AG10803 (cell line): ENCODE measurements at regions not wholly inside any gene's neighbourhood (a gene's known extent, or its start where the extent isn't known, plus 50 kb on each side); places are given as distances from the start of the nearest gene placed in this dataset.
"Not testable (repeated sequence)": the region's sequence is repeated elsewhere in the genome, so short reads cannot be mapped to it uniquely, and the experiment has no call there.

Experiments
- DNase-seq: peaks from one replicate; pipeline ENCODE4 v3.0.0; 2010; ENCODE audit warnings: low read depth
- H3K4me3 ChIP-seq: 2 replicates; pipeline ENCODE4 v1.5.1; 2011; ENCODE audit warnings: mild to moderate bottlenecking, low read length, control low read depth
- CTCF ChIP-seq: conservative IDR thresholded peaks from 2 replicates; pipeline ENCODE4 v1.5.1; 2011; ENCODE audit warnings: mild to moderate bottlenecking, low read length, control low read depth, inconsistent platforms

GRCh38 chr4:26008737-26009136 lies 94.7 kb downstream of the SMIM20 start:
- H3K4me3 ChIP-seq, result no peak overlapping the region
- no peak for DNase-seq
- no peak for TF ChIP-seq CTCF

GRCh38 chr4:26009502-26009901 lies 95.5 kb downstream of the SMIM20 start:
- no peak for DNase-seq
- no peak overlapping the region for H3K4me3 ChIP-seq
- TF ChIP-seq CTCF, result no peak

GRCh38 chr4:26010304-26010703 lies 96.3 kb downstream of the SMIM20 start:
- TF ChIP-seq CTCF, result no peak
- DNase-seq, result no peak
- H3K4me3 ChIP-seq, result no peak overlapping the region

- no peak for DNase-seq
- TF ChIP-seq CTCF, result no peak
- no peak overlapping the region for H3K4me3 ChIP-seq
These were observed 99.6 kb downstream of the SMIM20 start for GRCh38 chr4:26013629-26014028.

GRCh38 chr4:26015133-26015651 lies 101.2 kb downstream of the SMIM20 start:
- peak; percentile 10; the same call in 1 of the 2 replicates for TF ChIP-seq CTCF
- no peak overlapping the region for H3K4me3 ChIP-seq
- DNase-seq, result peak; percentile 100

- no peak for TF ChIP-seq CTCF
- no peak for DNase-seq
- H3K4me3 ChIP-seq, result no peak overlapping the region
These were observed 101.9 kb downstream of the SMIM20 start for GRCh38 chr4:26015906-26016305.

- no peak for TF ChIP-seq CTCF
- no peak overlapping the region for H3K4me3 ChIP-seq
- DNase-seq, result no peak
These were observed 103.5 kb downstream of the SMIM20 start for GRCh38 chr4:26017531-26017930.

- not testable (repeated sequence) for DNase-seq
These were observed 104.1 kb downstream of the SMIM20 start for GRCh38 chr4:26017961-26018700.

More at GRCh38 chr4:26017961-26018700, 104.1 kb downstream of the SMIM20 start:
- not testable (repeated sequence) for H3K4me3 ChIP-seq
